Tibial artery (tissue), 4 donors: ENCODE measurements at regions not wholly inside any gene's neighbourhood (a gene's known extent, or its start where the extent isn't known, plus 50 kb on each side); places are given as distances from the start of the nearest gene placed in this dataset.

Experiments used
- DNase-seq, 2 donors: peaks; one replicate each; pipeline ENCODE4 v3.0.0-alpha.2; 2019
- H3K27ac ChIP-seq, 2 donors: fragments of 200-600 bp; sonication (generic) in 1 of 2; 1 replicate in 1 of 2; 2 replicates in 1 of 2; pipeline ENCODE4 v1.5.1; 2018 to 2019; ENCODE audit warnings: mild to moderate bottlenecking in 1 of 2
- H3K27me3 ChIP-seq, 2 donors: fragments of 200-600 bp; sonication (generic) in 1 of 2; one replicate each; pipeline versions ENCODE4 v1.5.1 to v1.6.0; 2016 to 2019
- H3K36me3 ChIP-seq, 3 donors: fragments of 200-600 bp; sonication (generic) in 2 of 3; one replicate each; pipeline ENCODE4 v1.5.1; 2016 to 2019; ENCODE audit warnings: mild to moderate bottlenecking in 2 of 3
- H3K4me1 ChIP-seq, 4 donors: fragments of 200-600 bp; sonication (generic) in 2 of 4; 1 replicate in 3 of 4; 2 replicates in 1 of 4; pipeline ENCODE4 v1.5.1; 2016 to 2019
- H3K4me3 ChIP-seq, 2 donors: fragments of 200-600 bp; sonication (generic) in 1 of 2; 1 replicate in 1 of 2; 2 replicates in 1 of 2; pipeline ENCODE4 v1.5.1; 2018 to 2019; ENCODE audit warnings: mild to moderate bottlenecking in 2 of 2
- H3K9me3 ChIP-seq, 3 donors: fragments of 200-600 bp; sonication (generic) in 1 of 3; one replicate each; pipeline ENCODE4 v1.5.1; 2016 to 2019
- CTCF ChIP-seq, 2 experiments: fragments of 200-600 bp in 1 of 2; fragments of 450-650 bp in 1 of 2; IDR thresholded peaks; one replicate each; pipeline ENCODE4 v1.5.1; 2017 to 2019; ENCODE audit warnings: antibody characterized with exemption in 2 of 2, mild to moderate bottlenecking in 1 of 2, moderate library complexity in 1 of 2
- intact Hi-C: fragments of 100-400 bp; cut with DNase I; formaldehyde crosslinking; loops from one replicate; pipeline ENCODE4 v1.15.0; 2023; ENCODE audit warnings: low total_unique reads

DNA sequence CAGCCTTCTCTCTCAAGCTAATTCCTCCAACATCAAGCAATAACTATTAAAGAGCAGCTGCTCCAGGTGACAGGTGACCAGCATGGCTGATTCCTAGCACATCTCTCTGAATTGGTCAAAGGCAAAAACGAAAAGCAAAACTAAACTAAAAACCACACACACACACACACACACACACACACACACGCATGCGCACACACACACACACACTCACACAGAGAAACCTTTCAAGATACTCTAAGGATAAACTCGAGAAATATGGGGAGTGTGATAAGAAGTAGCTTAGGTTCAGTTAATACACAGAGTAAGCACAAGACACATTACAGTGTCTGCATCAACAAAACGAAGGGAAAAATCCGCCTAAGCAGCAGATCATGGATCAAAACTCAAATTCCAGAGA, 74.5 kb upstream of the FZD7 start:
- Histone ChIP-seq H3K27ac (no peak overlapping the region), H3K36me3 (no peaks in the 10 kb centered on the region), H3K9me3 (no peaks in the 10 kb centered on the region), H3K4me3 (no peak overlapping the region), H3K27me3 (no peaks in the 10 kb centered on the region), H3K4me1 (peaks cover 0 to 20% (median 10%) of the 10 kb centered on the region in 4 donors)
- no peak for DNase-seq
- intact Hi-C loops: no loop called here
- TF ChIP-seq CTCF (IDR thresholded peaks at IDR 0.05): no peak

DNA sequence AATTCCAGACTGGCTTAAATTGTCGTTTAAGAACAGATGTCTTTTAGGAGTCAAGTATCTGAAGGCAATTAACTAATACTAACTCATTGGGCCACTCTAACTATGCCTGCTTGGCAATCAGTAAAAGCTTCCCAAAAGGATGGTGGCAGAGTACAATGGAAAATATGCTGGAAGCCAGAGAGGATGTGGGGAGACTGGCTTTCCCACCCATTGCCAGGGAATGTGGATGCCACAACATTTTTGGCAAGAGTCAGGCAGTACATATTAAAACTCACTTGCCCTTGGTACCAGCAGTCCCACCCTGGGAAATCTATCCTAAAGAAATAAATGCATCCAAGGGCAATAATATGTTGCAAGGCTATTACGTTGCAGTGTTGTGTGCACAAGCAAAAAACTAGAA, 74.0 kb upstream of the FZD7 start:
- intact Hi-C loops: no loop called here
- Histone ChIP-seq H3K27ac (no peak overlapping the region), H3K4me1 (peaks cover 0 to 20% (median 10%) of the 10 kb centered on the region in 4 donors), H3K27me3 (no peaks in the 10 kb centered on the region), H3K4me3 (no peak overlapping the region), H3K9me3 (no peaks in the 10 kb centered on the region), H3K36me3 (no peaks in the 10 kb centered on the region)
- no peak for DNase-seq
- no peak for TF ChIP-seq CTCF (IDR thresholded peaks at IDR 0.05)

DNA sequence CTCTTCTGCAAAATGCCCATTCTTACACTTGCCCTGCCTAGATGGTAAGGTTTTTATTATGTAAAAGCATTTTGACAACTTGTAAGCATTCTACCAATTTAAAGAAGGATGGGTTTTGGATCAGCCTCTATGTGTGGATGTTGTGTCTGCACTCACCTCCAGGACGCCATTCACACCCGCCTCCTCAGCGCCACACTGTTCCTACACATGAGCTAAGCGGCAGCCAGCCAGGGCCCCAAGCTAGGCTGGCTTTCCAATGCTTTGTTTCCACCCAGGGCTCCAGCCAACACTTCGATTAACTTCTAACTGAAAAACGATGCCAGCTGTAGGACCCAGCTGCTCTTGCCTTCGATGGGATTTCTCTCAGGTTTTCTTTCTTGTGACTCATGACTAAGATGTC, 73.3 kb upstream of the FZD7 start:
- H3K36me3 ChIP-seq: no peaks in the 10 kb centered on the region
- H3K27ac ChIP-seq: no peak overlapping the region
- H3K4me1 ChIP-seq: peaks cover 0 to 20% (median 10%) of the 10 kb centered on the region in 4 donors
- H3K9me3 ChIP-seq: no peaks in the 10 kb centered on the region
- intact Hi-C loops: no loop called here
- DNase-seq: no peak
- no peaks in the 10 kb centered on the region for H3K27me3 ChIP-seq
- no peak for TF ChIP-seq CTCF (IDR thresholded peaks at IDR 0.05)
- no peak overlapping the region for H3K4me3 ChIP-seq

DNA sequence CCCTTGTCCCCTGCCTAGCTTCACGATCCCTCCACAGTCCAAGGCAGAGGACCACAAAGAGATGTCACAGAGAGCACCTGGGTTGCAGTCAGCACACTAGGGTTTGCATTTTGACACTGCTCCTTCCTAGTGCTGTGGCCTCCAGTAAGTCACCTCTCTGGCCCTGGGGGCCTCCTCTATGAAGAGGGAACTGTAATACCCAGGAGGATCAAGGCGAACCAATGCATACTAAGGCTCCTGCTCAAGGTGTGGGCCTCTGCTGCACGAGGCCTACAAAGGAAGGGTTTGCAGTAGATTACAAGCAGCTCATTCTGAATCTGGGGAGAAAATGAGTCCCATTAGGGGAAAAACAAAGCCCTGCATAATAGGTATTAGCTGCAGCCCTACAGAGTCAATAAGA, 72.3 kb upstream of the FZD7 start:
- no peak overlapping the region for H3K27ac ChIP-seq
- no peak for DNase-seq
- TF ChIP-seq CTCF (IDR thresholded peaks at IDR 0.05): no peak
- H3K9me3 ChIP-seq: no peaks in the 10 kb centered on the region
- no peaks in the 10 kb centered on the region for H3K27me3 ChIP-seq
- H3K4me3 ChIP-seq: no peak overlapping the region
- no peaks in the 10 kb centered on the region for H3K36me3 ChIP-seq
- H3K4me1 ChIP-seq: peaks cover 0 to 19% (median 6%) of the 10 kb centered on the region in 4 donors
- intact Hi-C loops: no loop called here

GRCh38 chr2:201962774-201963562, 70.7 kb upstream of the FZD7 start:
- TF ChIP-seq CTCF (IDR thresholded peaks at IDR 0.05): no peak
- H3K27me3 ChIP-seq: no peaks in the 10 kb centered on the region
- no peak for DNase-seq
- intact Hi-C loops: no loop called here
- no peak overlapping the region for H3K4me3 ChIP-seq
- H3K4me1 ChIP-seq: peaks cover 0 to 19% (median 6%) of the 10 kb centered on the region in 4 donors
- no peaks in the 10 kb centered on the region for H3K9me3 ChIP-seq
- no peak overlapping the region for H3K27ac ChIP-seq
- no peaks in the 10 kb centered on the region for H3K36me3 ChIP-seq
